Eye (tissue), 1 donor: ENCODE measurements at regions not wholly inside any gene's neighbourhood (a gene's known extent, or its start where the extent isn't known, plus 50 kb on each side); places are given as distances from the start of the nearest gene placed in this dataset.
"Not testable (repeated sequence)": the region's sequence is repeated elsewhere in the genome, so short reads cannot be mapped to it uniquely, and the experiment has no call there.

Experiments used
- DNase-seq: peaks from one replicate; pipeline ENCODE4 v3.0.0-alpha.2; 2015

GRCh38 chr12:25884024-25884919 lies 74.2 kb upstream of the RASSF8 start:
- DNase-seq = no peak

GRCh38 chr12:25884920-25885234 lies 73.6 kb upstream of the RASSF8 start:
- no peak for DNase-seq

DNA sequence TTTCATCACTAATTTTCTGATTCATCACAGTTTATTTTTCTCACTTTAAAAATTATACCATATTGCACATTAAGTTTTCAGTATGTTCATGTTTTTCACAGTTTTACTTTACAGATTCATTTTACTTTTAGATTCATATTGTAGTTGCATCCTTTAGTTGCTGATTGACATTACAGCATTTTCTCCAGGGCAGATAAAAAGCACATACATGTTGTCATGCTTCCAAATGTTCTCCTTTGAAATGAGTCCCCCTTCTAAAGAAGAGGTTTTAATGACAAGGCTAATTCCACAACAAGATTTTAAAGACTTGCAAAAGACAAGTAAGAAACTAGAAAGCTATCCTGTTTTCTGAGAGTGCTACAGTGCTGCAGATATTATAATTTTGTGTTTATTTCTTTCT lies 72.1 kb upstream of the RASSF8 start:
- no peak for DNase-seq

DNA sequence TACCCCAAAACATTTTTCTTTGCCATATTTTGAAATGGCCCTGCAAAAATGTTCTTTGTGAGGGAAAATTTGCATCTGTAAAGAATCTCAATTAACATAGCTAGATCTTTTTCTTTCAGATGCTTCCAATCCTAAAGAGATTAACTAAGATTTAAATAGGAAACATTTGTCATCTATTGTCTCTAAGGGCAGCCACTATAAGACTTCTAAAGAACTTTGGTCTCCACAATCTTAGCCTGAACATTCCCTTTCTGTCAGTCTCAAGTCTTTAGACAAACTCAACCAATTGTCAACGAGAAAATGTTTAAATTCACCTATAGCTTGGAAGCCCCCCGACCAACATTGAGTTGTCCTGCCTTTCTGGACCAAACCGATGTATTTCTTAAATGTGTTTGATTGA lies 71.1 kb upstream of the RASSF8 start:
- DNase-seq = no peak

GRCh38 chr12:25889185-25889584 lies 69.3 kb upstream of the RASSF8 start:
- DNase-seq = no peak

- DNase-seq = not testable (repeated sequence)
These were observed 67.4 kb upstream of the RASSF8 start for GRCh38 chr12:25891095-25891494.

DNA sequence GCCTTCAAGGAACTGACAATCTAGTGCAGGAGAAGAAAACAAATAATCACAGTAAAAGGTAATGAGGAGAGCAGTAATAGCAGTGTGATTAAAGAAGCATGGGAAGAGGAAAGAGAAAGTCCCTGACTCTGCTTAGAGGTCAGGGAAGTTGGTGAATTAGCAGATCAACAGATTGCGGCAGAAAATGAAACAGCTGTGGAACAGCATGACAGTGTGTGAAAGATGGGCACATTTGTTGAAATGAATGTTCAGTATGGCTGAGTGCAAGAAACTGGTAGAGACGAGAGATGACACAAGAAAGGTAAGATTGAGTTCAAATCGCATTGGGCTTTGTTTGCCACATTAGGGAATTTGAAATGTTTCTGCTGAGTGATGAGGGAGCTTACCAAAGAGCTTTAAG lies 63.7 kb upstream of the RASSF8 start:
- DNase-seq = no peak

- no peak for DNase-seq
These were observed 61.5 kb upstream of the RASSF8 start for GRCh38 chr12:25896981-25897380.

- DNase-seq = no peak
These were observed 54.8 kb upstream of the RASSF8 start for GRCh38 chr12:25903603-25904245.

- no peak for DNase-seq
These were observed 54.0 kb upstream of the RASSF8 start for GRCh38 chr12:25904442-25904841.

- DNase-seq = no peak
These were observed 51.7 kb upstream of the RASSF8 start for GRCh38 chr12:25906651-25907340.
